PFSK-1 (cell line): ENCODE measurements at regions not wholly inside any gene's neighbourhood (a gene's known extent, or its start where the extent isn't known, plus 50 kb on each side); places are given as distances from the start of the nearest gene placed in this dataset.
A peak's percentile ranks its signal among the peaks of the same experiment; 100 is the strongest.

Source experiments
- FOXP2 ChIP-seq: optimal IDR thresholded peaks from 2 replicates; pipeline ENCODE3; 2011; ENCODE audit warnings: borderline replicate concordance, control low read depth, inconsistent platforms; ENCODE audit not compliant: insufficient read depth; ENCODE audit errors: extremely low read length, extremely low read depth
- POLR2AphosphoS5 ChIP-seq: IDR thresholded peaks from 2 replicates; pipeline ENCODE4 v1.6.1; 2012; ENCODE audit warnings: low read depth, mild to moderate bottlenecking, control low read depth, low read length, moderate library complexity
- REST ChIP-seq, 2 experiments: IDR thresholded peaks; 2 replicates each; pipeline versions ENCODE4 v1.6.1 to v1.8.0; 2011 to 2012; ENCODE audit warnings: low read depth in 2 of 2, low read length in 2 of 2, control low read depth in 1 of 2, inconsistent platforms in 1 of 2, mild to moderate bottlenecking in 1 of 2, moderate library complexity in 1 of 2; ENCODE audit not compliant: insufficient read depth in 1 of 2
- SIN3A ChIP-seq: IDR thresholded peaks from 2 replicates; pipeline ENCODE4 v1.6.1; 2012; ENCODE audit warnings: mild to moderate bottlenecking, low read length, moderate library complexity, borderline replicate concordance; ENCODE audit not compliant: insufficient read depth
- TAF1 ChIP-seq: IDR thresholded peaks from 2 replicates; pipeline ENCODE4 v1.6.1; 2012; ENCODE audit warnings: low read length, control low read depth, borderline replicate concordance; ENCODE audit not compliant: insufficient read depth

GRCh38 chrX:107324493-107325310, 118.3 kb downstream of the DNAAF6 start:
- TF ChIP-seq POLR2AphosphoS5 (no peak), TAF1 (no peak), SIN3A (no peak), REST (IDR thresholded peaks at IDR 0.05; ENCODE audit: insufficient read depth in 1 of 2, low read depth in 2 of 2, low read length in 2 of 2) (peak; percentile 86 to 93), FOXP2 (no peak)
